Breast epithelium (tissue), 3 donors: ENCODE measurements at regions not wholly inside any gene's neighbourhood (a gene's known extent, or its start where the extent isn't known, plus 50 kb on each side); places are given as distances from the start of the nearest gene placed in this dataset.

Experiments
- POLR2A ChIP-seq: fragments of 450-650 bp; IDR thresholded peaks from one replicate; pipeline ENCODE4 v1.6.1; 2016; ENCODE audit warnings: antibody characterized with exemption, mild to moderate bottlenecking, moderate library complexity
- POLR2AphosphoS5 ChIP-seq, 3 donors: sonication (generic); formaldehyde crosslinking; IDR thresholded peaks; one replicate each; pipeline ENCODE4 v1.6.1; 2017; ENCODE audit warnings: antibody characterized with exemption in 3 of 3
- TF ChIP-seq, protein P1 (sequence below), 3 donors: fragments of 450-650 bp; IDR thresholded peaks; one replicate each; pipeline ENCODE4 v1.5.1; 2016 to 2017; ENCODE audit warnings: antibody characterized with exemption in 3 of 3, mild to moderate bottlenecking in 3 of 3, moderate library complexity in 3 of 3

DNA sequence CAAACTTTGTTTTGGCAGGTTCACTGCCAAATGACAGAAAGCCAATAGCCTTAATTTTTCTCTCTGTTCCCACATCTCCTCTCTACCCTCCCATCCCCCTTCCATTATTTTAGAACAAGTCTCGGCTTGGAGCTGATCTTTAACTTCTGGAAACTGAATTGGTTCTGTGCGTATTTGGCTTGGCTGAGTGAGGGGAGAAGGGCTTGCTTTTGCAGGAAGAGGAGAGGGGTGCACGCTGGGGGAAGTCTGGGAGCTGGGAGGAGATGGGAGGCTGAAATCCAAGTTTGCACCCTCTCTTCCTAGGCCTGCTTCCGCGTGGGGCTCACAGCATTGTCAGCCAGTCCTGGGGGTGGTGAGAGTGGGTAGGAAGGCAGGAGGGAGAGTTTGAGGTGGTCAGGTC is 176.1 kb upstream of the SPRED2 start:
- TF ChIP-seq, protein P1, sequence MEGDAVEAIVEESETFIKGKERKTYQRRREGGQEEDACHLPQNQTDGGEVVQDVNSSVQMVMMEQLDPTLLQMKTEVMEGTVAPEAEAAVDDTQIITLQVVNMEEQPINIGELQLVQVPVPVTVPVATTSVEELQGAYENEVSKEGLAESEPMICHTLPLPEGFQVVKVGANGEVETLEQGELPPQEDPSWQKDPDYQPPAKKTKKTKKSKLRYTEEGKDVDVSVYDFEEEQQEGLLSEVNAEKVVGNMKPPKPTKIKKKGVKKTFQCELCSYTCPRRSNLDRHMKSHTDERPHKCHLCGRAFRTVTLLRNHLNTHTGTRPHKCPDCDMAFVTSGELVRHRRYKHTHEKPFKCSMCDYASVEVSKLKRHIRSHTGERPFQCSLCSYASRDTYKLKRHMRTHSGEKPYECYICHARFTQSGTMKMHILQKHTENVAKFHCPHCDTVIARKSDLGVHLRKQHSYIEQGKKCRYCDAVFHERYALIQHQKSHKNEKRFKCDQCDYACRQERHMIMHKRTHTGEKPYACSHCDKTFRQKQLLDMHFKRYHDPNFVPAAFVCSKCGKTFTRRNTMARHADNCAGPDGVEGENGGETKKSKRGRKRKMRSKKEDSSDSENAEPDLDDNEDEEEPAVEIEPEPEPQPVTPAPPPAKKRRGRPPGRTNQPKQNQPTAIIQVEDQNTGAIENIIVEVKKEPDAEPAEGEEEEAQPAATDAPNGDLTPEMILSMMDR (IDR thresholded peaks at IDR 0.05), result no peak
- TF ChIP-seq POLR2AphosphoS5 (IDR thresholded peaks at IDR 0.05) (no peak), POLR2A (no peak)
